Glomerular visceral epithelial cell (primary cell): ENCODE measurements at regions not wholly inside any gene's neighbourhood (a gene's known extent, or its start where the extent isn't known, plus 50 kb on each side); places are given as distances from the start of the nearest gene placed in this dataset.
A peak's percentile ranks its signal among the peaks of the same experiment; 100 is the strongest.
"Not testable (repeated sequence)": the region's sequence is repeated elsewhere in the genome, so short reads cannot be mapped to it uniquely, and the experiment has no call there.

Source experiments
- DNase-seq: peaks from one replicate; pipeline ENCODE4 v3.0.0-alpha.2; 2016; ENCODE audit errors: extremely low spot score

- peak; percentile 78 for DNase-seq
Measured at GRCh38 chr14:22386924-22387775, 201.9 kb downstream of the DAD1 start.

- no peak for DNase-seq
Measured at GRCh38 chr14:22384974-22385526, 204.0 kb downstream of the DAD1 start.

DNA sequence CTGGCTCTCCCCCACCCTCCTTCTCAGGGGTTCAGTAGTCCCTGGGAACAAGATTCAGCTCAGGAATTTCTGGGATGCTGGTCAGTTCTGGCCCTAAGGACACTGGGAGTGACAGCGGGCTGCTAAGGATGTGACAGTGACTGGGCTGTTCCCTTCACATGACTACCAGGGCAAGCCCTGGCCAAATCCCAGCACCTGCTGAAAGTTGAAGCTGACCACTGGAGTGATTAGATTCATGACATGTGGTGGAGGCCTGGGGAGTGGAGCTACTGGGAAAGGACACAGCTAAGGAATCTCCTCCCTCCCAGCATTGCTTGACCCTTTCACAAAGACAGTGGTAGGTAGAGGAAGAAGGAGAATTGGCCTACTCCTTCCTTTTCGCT lies 204.9 kb downstream of the DAD1 start:
- DNase-seq: no peak

DNA sequence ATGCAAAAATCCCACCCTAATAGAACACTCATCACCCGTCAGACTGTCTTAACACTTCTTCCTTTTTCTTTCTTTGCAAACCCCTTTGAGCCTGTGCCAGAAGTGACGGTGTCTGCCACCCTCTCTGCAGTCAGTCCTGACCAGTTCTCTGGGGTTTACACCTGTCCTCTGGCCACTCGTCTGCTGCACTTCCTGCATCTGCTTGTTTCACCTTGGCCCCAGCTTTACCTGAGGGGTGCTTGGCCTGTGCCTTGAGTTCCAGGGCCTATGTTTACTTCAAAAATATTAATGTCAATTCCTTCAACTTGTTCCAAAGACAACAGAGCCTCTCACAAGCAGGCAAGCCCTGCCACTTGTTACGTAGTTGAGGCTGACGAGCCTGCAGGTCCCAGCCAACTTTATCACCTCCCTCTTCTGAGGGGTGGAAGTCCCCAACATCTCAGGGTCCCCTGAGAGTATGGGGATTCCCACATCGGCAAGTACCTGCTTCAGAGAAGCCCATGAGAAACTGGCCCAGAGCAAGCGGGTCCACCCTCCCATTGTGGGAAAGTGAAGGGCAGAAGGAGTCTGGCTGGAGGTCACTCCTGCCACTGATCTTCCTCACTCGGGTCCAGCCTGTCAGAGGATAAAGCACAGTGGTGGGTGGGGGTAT lies 205.4 kb downstream of the DAD1 start:
- DNase-seq: no peak

- no peak for DNase-seq
Measured at GRCh38 chr14:22382955-22383354, 206.1 kb downstream of the DAD1 start.

GRCh38 chr14:22382395-22382794 lies 206.6 kb downstream of the DAD1 start:
- no peak for DNase-seq

GRCh38 chr14:22381766-22382165 lies 207.3 kb downstream of the DAD1 start:
- no peak for DNase-seq

DNA sequence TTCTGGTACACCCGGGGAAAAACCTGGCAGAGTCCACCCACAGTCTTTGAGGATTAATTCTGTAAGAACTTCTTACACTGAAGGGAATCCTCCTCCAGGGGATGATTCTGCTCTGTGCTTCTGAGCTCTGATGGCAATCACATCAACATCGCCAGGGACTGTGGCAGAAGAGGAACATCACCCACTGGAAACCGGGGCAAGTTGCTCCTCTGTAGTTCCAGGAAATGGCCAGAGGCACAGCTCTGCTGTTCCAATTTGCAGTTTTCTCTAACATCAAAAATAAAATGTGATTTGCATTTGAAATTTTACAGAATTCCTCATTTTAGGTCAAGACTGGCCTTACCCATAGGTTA lies 207.6 kb downstream of the DAD1 start:
- no peak for DNase-seq

DNA sequence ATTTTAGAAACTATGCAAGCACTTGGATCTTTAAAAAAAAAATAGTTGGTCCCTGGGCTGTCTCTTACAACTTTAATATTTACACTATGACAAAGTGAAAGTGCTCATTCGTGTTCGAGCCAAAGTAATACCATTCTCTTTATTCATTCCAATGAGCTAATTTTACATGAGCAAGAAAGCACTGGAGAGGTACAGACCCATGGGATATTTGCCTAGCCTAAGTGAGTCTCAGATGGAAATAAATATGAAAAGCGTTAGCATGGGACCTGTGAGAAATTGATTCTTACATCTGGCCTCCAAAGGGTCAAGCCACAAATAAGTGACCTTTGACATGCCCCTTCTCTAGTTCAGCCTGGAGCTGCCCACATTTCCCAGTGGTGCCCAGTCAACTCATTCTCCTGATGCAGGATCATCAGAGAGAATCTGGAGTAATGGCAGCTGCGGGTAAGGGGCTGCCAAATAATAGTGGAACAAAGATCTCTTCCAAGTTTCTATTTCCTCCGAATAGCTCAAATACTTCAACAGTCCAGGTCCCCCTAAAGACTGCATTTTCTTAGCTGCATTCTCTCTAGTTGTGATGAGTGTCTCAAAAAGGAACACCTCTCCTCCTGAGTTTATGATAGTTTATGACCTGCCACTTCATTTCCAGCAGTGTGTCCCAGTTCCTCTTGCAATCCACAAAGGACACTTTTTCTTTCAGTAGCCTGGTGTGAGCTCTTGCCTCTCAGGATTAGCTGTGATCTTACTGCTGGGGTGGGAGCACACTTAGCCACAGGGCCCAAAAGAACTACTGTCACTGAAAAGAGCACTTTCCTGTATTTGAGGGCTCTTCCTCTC lies 208.2 kb downstream of the DAD1 start:
- DNase-seq: no peak

- no peak for DNase-seq
Measured at GRCh38 chr14:22379727-22380126, 209.3 kb downstream of the DAD1 start.

- no peak for DNase-seq
Measured at GRCh38 chr14:22378181-22378580, 210.8 kb downstream of the DAD1 start.

GRCh38 chr14:22375321-22375930 lies 213.6 kb downstream of the DAD1 start:
- peak; percentile 56 for DNase-seq

- peak; percentile 49 for DNase-seq
Measured at GRCh38 chr14:22370084-22370847, 218.8 kb downstream of the DAD1 start.

GRCh38 chr14:22358726-22359125 lies 230.3 kb downstream of the DAD1 start:
- no peak for DNase-seq

DNA sequence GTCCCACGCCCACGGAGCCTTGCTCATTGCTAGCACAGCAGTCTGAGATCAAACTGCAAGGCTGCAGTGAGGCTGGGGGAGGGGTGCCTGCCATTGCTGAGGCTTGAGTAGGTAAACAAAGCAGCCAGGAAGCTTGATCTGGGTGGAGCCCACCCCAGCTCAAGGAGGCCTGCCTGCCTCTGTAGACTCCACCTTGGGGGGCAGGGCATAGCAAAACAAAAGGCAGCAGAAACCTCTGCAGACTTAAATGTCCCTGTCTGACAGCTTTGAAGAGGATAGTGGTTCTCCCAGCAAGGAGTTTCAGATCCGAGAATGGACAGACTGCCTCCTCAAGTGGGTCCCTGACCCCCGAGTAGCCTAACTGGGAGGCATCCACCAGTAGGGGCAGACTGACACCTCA lies 239.7 kb downstream of the DAD1 start:
- DNase-seq: not testable (repeated sequence)

GRCh38 chr14:22344673-22345072 lies 244.4 kb downstream of the DAD1 start:
- no peak for DNase-seq

- DNase-seq: not testable (repeated sequence)
Measured at GRCh38 chr14:22344209-22344608, 244.8 kb downstream of the DAD1 start.

GRCh38 chr14:22341049-22341448 lies 248.0 kb downstream of the DAD1 start:
- no peak for DNase-seq

DNA sequence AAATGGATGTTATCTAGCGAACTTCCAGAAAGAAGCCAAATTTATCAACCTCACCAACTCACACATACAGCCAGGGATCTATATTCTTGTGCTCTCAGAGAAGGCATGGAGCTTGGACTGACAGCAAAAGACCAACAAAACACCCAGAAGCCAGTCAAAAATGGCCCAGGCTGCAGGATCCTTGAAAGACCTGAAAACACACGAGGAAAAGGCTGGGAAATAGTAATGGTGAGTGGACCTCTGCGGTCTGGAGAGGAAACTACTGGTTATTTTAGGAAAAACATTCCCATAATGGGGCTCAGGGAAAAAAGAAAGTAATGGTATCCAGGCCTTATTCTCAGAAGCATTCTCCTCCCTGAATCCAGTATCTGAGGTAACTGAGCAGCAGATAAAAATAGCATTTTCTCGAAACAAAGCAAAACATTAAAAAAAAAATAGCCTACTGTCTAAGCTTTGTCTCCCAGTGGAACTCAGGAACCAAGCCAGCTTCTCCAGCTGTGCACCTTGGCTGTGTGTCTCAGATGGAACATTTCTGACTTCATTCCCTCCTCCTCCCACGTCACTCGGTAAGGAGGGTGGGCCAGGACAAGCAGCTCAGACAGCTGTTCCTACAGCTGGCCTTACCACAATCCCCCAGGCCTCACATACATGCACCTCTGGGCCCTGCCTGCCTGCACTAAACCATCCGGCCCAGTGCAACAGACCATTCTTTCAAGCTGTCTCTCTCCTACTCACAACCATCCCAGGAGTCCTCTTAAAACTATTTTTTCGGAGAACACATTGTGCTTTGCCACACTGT lies 249.9 kb downstream of the DAD1 start:
- DNase-seq: no peak

DNA sequence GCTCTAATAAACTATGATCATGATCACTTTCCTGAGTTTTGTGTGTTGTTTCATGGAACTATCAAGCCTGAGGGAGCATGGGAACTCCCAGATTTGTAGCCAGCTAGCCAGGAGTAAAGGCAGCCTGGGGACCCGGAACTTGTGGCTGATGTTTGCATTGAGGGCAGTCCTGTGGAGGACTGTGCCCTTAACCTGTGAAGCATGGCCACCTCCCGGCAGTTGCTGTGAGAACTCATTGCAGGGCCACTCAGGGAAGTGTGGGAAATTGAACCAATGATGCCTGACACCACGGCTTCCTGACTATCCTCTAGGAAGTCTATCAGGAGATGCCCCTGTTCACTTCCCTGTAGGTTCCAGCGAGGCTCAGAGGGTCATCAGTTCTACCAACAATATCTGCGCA lies 250.6 kb downstream of the DAD1 start:
- no peak for DNase-seq
